ENCODE measurements at regions not wholly inside any gene's neighbourhood (a gene's known extent, or its start where the extent isn't known, plus 50 kb on each side); places are given as distances from the start of the nearest gene placed in this dataset.

DNA sequence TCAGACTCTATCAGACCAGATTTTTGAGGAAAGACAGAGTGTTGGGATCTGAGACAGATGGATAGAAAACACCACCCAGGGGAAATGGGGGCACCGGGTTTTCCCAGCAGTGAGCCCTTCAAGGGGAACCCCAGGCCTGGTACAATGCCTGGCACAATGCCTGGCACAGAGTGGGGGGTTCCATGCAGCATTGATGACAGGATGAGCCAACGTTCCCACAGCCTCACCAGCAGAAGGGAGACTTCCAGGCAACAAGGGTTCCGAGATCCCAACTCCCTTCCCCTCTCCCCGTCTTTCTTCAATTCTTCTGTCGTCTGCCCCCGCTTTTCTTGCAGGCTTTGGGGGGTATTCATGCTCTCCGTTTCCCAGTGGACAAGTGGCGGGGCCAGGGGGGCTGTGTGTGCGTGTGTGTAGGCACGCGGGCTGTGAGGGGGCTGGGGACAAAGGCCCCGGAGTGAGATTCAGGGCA lies 132.1 kb upstream of the HAAO start:
- in situ Hi-C loops (cut with HindIII; ENCODE audit: low sequenced_read_pairs): no loop called here
- no peak for DNase-seq (ENCODE audit: low spot score)

- no peak for DNase-seq (ENCODE audit: low spot score)
- in situ Hi-C loops (cut with HindIII; ENCODE audit: low sequenced_read_pairs): no loop called here
Observed at GRCh38 chr2:42923580-42924417, 131.4 kb upstream of the HAAO start.

- in situ Hi-C loops (cut with HindIII; ENCODE audit: low sequenced_read_pairs): no loop called here
- no peak for DNase-seq (ENCODE audit: low spot score)
Observed at GRCh38 chr2:42922790-42923579, 130.6 kb upstream of the HAAO start.

- no peak for DNase-seq (ENCODE audit: low spot score)
- in situ Hi-C loops (cut with HindIII; ENCODE audit: low sequenced_read_pairs): no loop called here
Observed at GRCh38 chr2:42922293-42922692, 129.9 kb upstream of the HAAO start.

- in situ Hi-C loops (cut with HindIII; ENCODE audit: low sequenced_read_pairs): no loop called here
- no peak for DNase-seq (ENCODE audit: low spot score)
Observed at GRCh38 chr2:42921721-42922120, 129.3 kb upstream of the HAAO start.

GRCh38 chr2:42921147-42921520 lies 128.8 kb upstream of the HAAO start:
- in situ Hi-C loops (cut with HindIII; ENCODE audit: low sequenced_read_pairs): no loop called here
- DNase-seq (ENCODE audit: low spot score): no peak

DNA sequence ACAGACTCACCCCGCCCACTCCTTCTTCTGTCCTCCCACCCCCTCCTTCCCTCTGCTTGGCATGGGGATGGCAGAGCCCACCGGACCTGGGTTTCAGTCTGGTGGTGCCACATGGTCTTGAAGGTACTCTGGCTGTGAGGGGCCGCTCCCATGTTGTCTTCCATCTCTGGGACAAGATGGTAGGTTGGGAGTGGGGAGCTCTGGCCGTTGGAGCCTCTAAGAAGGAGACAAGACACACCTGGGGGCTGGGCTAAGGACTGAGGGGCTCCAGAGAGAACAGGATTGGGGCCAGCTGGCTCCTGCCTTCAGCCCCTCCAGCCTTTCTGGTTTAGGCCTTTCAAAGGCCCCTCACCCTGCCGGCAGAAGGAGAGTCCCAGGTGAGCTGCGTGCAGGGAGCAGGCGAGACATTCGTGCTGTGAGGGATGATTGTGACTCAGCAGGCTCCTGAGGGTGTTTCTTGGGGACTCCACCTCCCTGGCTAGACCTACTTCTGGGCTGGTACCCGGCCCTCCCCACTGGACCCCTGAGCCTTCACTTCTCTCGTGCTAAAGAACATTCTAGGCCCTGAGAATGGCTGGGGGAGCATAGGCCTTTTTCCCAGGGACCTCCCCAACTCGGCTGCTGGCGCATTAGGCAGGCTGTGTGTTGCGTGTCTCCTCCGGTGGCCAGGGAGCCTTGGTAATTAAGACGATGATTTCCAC lies 128.2 kb upstream of the HAAO start:
- DNase-seq (ENCODE audit: low spot score): no peak
- in situ Hi-C loops (cut with HindIII; ENCODE audit: low sequenced_read_pairs): no loop called here

- DNase-seq (ENCODE audit: low spot score): no peak
- in situ Hi-C loops (cut with HindIII; ENCODE audit: low sequenced_read_pairs): no loop called here
Observed at GRCh38 chr2:42918671-42919318, 126.4 kb upstream of the HAAO start.

DNA sequence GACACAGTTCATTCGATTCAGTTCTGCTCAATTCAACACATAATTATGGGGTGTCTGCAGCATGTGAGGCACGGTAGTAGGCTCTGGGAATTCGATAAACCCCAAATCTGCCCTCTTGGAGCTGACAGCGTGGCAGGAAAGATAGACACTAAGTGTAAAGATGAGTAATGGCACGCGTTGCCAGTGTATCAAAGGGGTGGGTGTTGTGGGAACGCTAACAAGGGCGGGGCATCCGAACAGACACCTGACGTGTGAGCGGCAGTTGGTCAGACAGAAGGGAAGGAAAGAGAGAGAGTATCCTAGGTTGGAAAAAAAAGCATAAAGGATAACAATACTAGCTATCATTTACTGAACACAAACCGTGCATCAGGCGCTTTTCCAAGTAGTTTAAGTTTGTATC lies 125.7 kb upstream of the HAAO start:
- in situ Hi-C loops (cut with HindIII; ENCODE audit: low sequenced_read_pairs): no loop called here
- no peak for DNase-seq (ENCODE audit: low spot score)

DNA sequence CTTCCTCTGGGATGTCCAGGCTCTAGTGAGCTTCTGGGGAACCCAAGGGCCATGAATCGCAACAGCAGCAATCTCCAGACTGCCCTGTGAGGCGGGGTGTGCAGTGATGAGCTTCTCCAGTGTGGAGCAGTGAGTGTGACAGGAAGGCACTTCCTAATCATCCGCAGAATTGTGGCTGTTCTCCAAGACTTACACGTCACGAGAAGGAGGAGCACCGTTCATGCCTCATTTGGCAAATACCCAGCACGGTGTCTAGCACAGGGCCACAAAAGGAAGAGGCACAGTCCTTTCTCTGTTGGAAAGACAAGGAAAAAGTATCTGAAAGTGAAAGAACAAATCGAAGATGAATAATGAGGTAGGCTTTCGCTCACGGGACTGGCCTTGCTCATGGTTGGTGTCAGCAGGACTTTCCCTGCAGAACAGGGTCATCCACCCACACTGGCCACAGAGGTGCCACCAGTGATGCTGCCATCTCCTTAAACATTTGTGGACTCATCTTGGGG lies 125.1 kb upstream of the HAAO start:
- DNase-seq (ENCODE audit: low spot score): no peak
- in situ Hi-C loops (cut with HindIII; ENCODE audit: low sequenced_read_pairs): no loop called here

DNA sequence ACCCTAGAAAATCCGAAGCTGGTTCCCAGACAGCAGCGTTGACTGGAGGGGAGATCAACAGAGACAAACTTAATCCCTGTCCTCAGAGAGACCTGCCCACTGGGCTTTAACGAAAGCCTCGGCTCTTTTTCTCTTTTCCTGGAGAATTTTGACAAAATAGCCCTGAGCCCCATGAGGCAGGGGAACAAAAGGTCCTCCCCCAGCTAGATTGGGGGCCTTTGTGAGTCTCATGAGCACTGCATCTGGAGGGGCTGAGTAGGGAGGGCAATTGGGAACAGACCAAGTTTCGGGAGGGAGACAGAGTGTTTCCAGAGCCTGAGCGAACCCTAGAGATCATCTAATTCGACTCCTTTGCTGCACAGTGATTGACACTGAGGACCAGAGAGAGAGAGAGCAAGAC lies 123.9 kb upstream of the HAAO start:
- in situ Hi-C loops (cut with HindIII; ENCODE audit: low sequenced_read_pairs): no loop called here

DNA sequence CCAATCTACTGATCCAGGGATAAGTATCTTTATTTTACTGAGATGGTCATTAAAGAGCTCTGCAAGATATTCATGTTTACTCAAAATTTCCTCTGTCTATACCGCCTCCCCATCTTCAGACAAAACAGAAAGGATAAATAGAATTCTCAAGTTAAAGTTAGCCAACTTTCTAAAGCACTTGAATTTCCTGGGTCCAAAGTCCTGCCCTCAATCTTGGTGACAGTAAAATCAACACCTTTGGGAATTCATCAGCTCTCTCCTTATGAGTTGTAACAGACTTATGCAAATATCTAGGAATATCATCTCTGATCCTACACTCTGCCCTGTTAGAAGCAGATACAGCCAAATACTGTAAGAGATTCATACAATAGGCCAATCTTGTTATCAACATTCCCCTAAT lies 122.5 kb upstream of the HAAO start:
- no peak for DNase-seq (ENCODE audit: low spot score)
- in situ Hi-C loops (cut with HindIII; ENCODE audit: low sequenced_read_pairs): no loop called here

More for the DNA sequence above, 123.9 kb upstream of the HAAO start:
- DNase-seq (ENCODE audit: low spot score): no peak

DNA sequence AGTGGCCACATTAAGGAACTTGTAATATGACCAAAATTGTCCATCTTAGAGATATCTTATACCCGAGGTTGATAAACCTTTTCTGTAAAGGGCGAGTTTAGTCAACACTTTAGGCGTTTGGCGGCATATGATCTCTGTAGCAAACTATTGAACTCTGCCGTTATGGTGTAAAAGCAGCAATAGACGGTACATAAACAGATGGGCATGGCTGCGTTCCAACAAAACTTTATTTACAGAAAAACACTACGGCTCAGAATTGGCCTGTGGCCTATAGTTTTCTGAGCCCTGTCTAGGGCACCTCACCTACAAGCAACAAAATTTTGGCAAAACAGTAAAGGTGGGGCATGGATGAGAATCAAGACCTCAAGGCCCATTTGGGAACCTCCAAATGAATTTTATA lies 121.9 kb upstream of the HAAO start:
- in situ Hi-C loops (cut with HindIII; ENCODE audit: low sequenced_read_pairs): no loop called here
- no peak for DNase-seq (ENCODE audit: low spot score)

- DNase-seq (ENCODE audit: low spot score): no peak
Observed at GRCh38 chr2:42913280-42913878, 121.0 kb upstream of the HAAO start.

DNA sequence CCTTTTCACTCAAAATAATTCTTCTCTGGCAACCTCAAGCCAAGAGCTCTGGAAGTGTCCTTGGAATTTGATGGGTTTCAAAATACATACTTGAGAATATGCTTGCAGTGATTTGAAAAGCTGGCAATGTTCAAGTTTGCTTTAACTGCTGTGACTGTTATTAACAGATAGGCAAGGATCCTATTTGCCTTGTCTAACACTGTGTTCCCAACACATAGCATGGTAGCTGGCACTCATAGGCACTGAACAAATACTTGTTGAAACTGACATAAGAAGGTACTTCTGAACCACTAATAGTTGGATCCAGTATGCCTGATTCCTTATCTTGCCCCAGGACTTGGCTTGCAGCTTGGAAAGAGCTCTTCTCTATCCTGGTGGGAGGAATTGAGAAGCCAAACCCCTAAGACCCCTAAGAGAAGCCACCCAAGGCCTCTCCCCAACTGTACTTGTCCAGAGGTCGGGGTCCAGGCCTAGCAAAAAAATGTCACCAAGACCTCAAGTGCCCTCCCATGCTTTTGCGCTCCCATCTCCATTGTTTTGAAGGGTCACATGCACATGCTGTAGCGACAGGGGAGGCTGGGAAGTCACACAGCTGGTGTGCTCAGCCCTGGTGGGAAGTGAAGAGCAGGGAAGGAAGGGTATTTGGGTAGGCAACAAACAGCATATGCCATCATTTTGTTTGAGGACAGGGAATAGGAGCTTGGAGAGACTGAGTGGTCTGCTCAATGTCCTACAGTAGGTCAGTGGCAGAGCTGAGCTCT lies 118.4 kb upstream of the HAAO start:
- in situ Hi-C loops (cut with HindIII; ENCODE audit: low sequenced_read_pairs): no loop called here
- DNase-seq (ENCODE audit: low spot score): no peak

More at GRCh38 chr2:42913280-42913878, 121.0 kb upstream of the HAAO start:
- in situ Hi-C loops (cut with HindIII; ENCODE audit: low sequenced_read_pairs): no loop called here

GRCh38 chr2:42909966-42910365 lies 117.6 kb upstream of the HAAO start:
- no peak for DNase-seq (ENCODE audit: low spot score)
- in situ Hi-C loops (cut with HindIII; ENCODE audit: low sequenced_read_pairs): no loop called here

- DNase-seq (ENCODE audit: low spot score): no peak
- in situ Hi-C loops (cut with HindIII; ENCODE audit: low sequenced_read_pairs): no loop called here
Observed at GRCh38 chr2:42908518-42909200, 116.3 kb upstream of the HAAO start.

- in situ Hi-C loops (cut with HindIII; ENCODE audit: low sequenced_read_pairs): no loop called here
- no peak for DNase-seq (ENCODE audit: low spot score)
Observed at GRCh38 chr2:42907835-42908234, 115.5 kb upstream of the HAAO start.
